ENCODE measurements at regions not wholly inside any gene's neighbourhood (a gene's known extent, or its start where the extent isn't known, plus 50 kb on each side); places are given as distances from the start of the nearest gene placed in this dataset.

GRCh38 chr4:60019180-60019579 lies 1180.9 kb upstream of the ADGRL3 start:
- no peak for TF ChIP-seq CTCF (IDR thresholded peaks at IDR 0.05; ENCODE audit: insufficient read depth, low read length, missing control alignments)
- no peak for DNase-seq (ENCODE audit: low read depth, low spot score)
- POLR2A ChIA-PET = no interaction called here
- no peak overlapping the region for H3K4me3 ChIP-seq (ENCODE audit: low read depth, low read length)
- CTCF ChIA-PET = no interaction called here

GRCh38 chr4:60019946-60020345 lies 1180.2 kb upstream of the ADGRL3 start:
- ChIA-PET CTCF (no interaction called here), POLR2A (no interaction called here)
- DNase-seq (ENCODE audit: low read depth, low spot score) = no peak
- H3K4me3 ChIP-seq (ENCODE audit: low read depth, low read length) = no peak overlapping the region
- TF ChIP-seq CTCF (IDR thresholded peaks at IDR 0.05; ENCODE audit: insufficient read depth, low read length, missing control alignments) = no peak

- H3K4me3 ChIP-seq (ENCODE audit: low read depth, low read length) = no peak overlapping the region
- no peak for DNase-seq (ENCODE audit: low read depth, low spot score)
- CTCF ChIA-PET = no interaction called here
- POLR2A ChIA-PET = no interaction called here
- TF ChIP-seq CTCF (IDR thresholded peaks at IDR 0.05; ENCODE audit: insufficient read depth, low read length, missing control alignments) = no peak
Observed at GRCh38 chr4:60020389-60020788, 1179.7 kb upstream of the ADGRL3 start.

GRCh38 chr4:60033826-60034225 lies 1166.3 kb upstream of the ADGRL3 start:
- ChIA-PET POLR2A (no interaction called here), CTCF (no interaction called here)
- DNase-seq (ENCODE audit: low read depth, low spot score) = no peak
- TF ChIP-seq CTCF (IDR thresholded peaks at IDR 0.05; ENCODE audit: insufficient read depth, low read length, missing control alignments) = no peak
- H3K4me3 ChIP-seq (ENCODE audit: low read depth, low read length) = no peak overlapping the region

GRCh38 chr4:60034361-60034760 lies 1165.8 kb upstream of the ADGRL3 start:
- no peak for DNase-seq (ENCODE audit: low read depth, low spot score)
- POLR2A ChIA-PET = no interaction called here
- TF ChIP-seq CTCF (IDR thresholded peaks at IDR 0.05; ENCODE audit: insufficient read depth, low read length, missing control alignments) = no peak
- CTCF ChIA-PET = no interaction called here
- H3K4me3 ChIP-seq (ENCODE audit: low read depth, low read length) = no peak overlapping the region

GRCh38 chr4:60039908-60040307 lies 1160.2 kb upstream of the ADGRL3 start:
- H3K4me3 ChIP-seq (ENCODE audit: low read depth, low read length) = no peak overlapping the region
- POLR2A ChIA-PET = no interaction called here
- no peak for TF ChIP-seq CTCF (IDR thresholded peaks at IDR 0.05; ENCODE audit: insufficient read depth, low read length, missing control alignments)
- CTCF ChIA-PET = no interaction called here
- no peak for DNase-seq (ENCODE audit: low read depth, low spot score)
